HPDE6-E6E7 (cell line): ENCODE measurements at regions not wholly inside any gene's neighbourhood (a gene's known extent, or its start where the extent isn't known, plus 50 kb on each side); places are given as distances from the start of the nearest gene placed in this dataset.
"Not testable (repeated sequence)": the region's sequence is repeated elsewhere in the genome, so short reads cannot be mapped to it uniquely, and the experiment has no call there.

Source experiments
- DNase-seq: peaks from one replicate; pipeline ENCODE4 v3.0.0; 2011; ENCODE audit warnings: missing footprints; ENCODE audit errors: extremely low spot score

- no peak for DNase-seq
These were observed 564.0 kb upstream of the BRINP1 start for GRCh38 chr9:119933191-119933590.

DNA sequence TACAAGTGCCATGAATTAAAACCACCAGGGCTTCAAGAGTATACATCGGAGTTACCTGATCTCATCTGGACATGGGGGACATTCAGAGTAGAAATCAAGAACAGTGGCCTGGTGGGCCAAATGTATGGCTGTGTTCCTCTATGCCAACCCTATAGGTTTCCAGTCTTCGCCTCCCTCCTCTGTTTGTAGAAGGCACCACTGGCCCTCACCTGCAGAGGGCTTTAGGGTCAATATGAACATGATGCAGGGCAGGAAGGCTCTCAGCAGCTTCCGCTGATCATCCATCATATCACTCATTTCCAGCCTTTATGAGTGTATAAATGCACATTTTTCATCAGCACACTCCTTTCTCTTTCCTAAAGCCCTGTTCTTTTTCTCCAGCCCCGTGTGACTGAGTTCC, 555.5 kb upstream of the BRINP1 start:
- DNase-seq: no peak

DNA sequence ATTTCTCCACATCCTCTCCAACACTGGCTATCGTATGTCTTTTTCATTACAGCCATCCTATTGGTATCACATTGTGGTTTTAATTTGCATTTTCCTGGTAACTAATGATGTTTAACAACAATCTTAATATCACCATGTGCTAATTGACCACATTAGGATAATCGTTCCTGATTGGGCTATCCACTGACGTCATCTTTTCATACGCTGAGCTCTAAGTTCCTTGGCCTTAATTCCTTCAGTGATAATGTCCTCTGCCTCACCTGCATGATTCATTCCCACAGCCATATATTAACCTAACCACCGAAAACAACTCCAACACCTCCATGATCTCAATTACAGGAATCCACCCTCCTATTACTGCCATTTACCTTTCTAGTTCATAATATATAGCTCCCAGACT, 547.9 kb upstream of the BRINP1 start:
- no peak for DNase-seq

DNA sequence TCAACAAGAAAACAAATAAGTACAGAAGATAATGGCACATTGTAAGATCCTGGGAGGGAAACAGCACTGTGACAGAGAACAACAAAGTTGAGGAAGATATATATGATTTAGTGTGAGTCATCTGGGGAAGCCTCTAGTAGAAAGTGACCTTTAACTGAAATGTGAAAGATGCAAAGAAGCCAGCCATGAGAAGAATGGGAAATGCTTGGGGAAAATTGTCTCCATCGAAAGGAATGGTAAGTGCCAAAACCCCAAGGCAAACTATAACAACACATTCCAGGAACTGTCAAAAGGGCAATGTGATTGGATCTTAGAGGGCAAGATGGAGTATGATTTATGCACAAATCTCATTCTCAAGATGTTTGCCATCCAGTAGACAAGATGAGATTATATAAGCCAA, 537.8 kb upstream of the BRINP1 start:
- no peak for DNase-seq

DNA sequence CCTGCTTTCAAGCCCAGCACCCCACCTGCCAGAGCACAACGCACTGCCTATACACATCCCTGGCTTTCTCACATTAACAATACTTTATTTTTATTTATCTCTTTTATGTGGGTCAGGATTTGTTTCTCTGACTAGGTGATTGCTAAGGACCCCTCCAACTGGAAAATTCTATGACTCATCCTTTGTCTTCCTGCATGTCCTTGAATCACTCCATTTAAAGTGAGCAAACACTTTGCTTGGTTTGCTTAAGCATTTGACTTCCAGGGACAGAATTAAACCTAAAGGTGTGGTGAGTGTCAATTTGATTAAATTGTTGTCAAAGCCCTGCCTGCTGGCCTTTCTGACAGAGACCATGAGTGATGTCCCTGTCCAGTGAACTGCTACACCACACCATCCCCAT, 536.5 kb upstream of the BRINP1 start:
- no peak for DNase-seq

- DNase-seq: no peak
These were observed 534.6 kb upstream of the BRINP1 start for GRCh38 chr9:119903851-119904250.

- DNase-seq: no peak
These were observed 533.4 kb upstream of the BRINP1 start for GRCh38 chr9:119902611-119903010.

GRCh38 chr9:119898316-119898715, 529.1 kb upstream of the BRINP1 start:
- no peak for DNase-seq

DNA sequence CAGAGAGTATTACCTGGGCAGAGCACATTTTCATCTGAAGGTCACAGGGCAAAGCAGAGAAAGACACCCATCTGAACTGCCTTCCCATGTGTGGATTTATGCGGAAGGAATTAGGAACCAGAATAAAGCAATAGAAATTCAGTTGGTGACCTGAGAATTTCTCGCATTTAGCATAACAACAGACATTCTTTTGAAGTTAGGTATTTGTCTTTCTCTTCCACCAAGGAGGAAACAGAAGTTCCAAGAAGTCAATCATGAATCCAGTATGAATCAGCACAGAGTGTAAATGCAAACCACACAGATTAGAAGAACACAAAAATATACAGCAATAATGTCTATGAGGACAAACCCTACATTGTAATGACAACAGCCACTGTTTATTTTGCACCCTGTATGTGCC, 515.2 kb upstream of the BRINP1 start:
- DNase-seq: no peak

GRCh38 chr9:119881898-119882297, 512.7 kb upstream of the BRINP1 start:
- DNase-seq: no peak

DNA sequence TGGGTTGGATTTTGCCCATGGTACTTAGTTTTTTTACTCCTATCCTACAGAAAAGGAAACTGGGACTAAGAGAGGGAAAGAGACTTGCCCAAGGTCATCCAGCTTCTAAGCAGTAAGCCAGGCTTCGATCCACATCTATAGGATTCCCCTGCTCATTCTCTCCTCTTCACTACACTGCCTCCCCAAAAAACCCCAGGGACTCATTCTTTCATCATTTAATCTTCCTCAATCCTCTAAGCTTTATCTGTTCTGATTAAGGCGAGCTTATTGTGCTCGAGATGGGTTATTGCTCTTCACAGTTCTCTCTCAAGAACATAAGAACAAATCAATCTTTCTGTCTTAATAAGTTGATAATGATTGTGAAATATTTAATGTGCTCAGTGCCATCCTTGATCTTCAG, 511.1 kb upstream of the BRINP1 start:
- no peak for DNase-seq

- DNase-seq: no peak
These were observed 508.1 kb upstream of the BRINP1 start for GRCh38 chr9:119877306-119877705.

DNA sequence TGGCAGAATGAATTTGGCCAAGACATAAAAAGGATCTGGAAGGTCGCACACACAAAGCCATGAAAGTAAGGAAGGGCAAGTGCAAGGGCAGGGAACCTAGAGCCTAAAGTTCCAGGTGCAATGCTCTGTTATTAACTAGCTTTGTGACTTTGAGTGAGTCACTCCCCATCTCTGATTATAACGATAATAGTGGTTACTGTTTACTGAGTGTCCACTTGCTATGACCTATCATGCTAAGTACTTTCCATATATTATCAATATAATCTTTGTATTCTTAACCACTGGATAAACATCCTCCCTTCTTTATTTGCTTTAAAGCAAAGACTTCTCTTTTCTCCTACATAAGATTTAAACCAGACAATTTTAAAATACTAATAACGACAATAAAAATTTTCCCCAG, 504.6 kb upstream of the BRINP1 start:
- no peak for DNase-seq

DNA sequence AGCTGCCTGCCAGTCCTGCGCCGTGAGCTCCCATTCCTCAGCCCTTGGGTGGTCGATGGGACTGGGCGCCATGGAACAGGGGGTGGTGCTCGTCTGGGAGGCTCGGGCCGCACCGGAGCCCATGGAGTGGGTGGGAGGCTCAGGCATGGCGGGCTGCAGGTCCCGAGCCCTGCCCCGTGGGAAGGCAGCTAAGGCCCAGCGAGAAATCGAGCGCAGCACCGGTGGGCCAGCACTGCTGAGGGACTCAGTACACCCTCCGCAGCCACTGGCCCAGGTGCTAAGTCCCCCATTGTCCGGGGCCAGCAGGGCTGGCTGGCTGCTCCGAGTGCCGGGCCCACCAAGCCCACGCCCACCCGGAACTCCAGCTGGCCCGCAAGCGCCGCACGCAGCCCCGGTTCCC, 501.0 kb upstream of the BRINP1 start:
- DNase-seq: not testable (repeated sequence)

DNA sequence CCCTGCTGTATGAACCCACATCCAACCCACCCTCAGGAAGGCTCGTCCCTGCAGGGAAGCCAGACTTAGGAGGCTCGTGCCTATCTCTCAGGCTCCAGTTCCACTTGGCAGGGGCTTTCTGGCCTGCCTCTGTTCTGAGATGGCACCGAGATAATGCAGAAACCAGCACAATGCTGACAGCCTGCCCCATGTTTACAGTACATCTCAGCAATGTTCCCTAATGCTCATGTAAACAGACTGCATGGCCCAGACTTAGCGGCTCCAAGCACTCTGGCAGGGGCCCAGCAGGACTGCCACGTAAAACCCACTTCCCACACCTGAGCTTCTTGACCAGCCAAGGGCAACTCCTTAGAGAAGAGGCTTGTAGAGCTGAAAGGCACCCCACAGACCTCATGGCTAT, 499.5 kb upstream of the BRINP1 start:
- DNase-seq: no peak

DNA sequence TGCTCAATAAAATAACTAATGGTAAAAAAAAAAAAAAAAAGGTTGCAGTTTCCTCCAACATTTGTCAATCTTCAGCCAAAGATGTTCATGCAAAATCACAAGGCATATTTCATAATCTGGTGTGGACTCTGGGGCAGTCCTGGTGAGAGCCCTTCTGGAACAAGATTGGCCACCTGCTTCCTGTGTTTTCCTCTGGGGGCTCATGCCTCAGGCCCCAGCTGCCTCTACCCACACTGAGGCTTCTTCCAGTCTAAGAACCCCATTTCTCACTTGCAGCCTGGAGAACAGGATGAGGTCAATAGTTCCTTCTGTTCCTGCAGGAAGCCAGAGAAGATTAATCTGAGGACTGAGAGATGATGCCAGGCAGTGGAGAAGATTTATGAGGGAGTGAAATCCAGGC, 492.6 kb upstream of the BRINP1 start:
- DNase-seq: no peak

DNA sequence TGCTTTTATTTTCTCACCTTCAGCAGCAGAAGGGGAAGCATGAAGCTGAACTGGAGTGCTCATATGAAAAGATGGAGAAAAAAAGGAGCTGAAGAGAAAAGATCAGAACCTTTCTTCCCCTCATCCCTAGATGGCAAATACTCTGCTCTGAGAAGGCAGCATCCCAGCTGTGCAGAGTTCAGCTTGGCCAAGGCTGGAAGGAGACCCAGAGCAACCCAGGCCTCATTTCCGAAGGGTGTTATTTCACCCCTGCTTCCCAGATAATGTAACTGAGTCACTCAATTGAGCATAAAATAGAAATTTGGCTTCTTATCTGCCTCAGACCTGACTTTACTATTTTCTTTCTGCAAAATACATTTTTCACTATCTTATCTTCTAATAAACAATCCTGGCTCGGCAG, 489.9 kb upstream of the BRINP1 start:
- DNase-seq: no peak

DNA sequence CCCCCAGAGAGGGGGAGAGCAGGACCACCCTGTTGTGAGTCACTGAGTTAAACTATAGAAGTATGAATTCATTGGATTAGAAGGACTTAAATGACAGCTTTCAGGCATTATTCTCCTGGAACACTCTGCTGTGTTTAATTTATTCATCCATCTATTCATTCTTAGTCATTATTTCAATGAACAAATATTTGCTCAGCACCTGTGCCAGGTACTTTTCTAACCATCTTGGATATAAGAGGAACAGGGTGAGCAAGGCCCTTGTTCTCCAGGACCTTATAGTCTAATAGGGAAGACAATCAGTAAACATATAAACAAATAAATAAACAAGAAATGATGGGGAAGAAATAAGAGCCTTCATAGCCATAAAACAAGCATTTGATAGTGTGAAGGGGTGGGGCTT, 483.9 kb upstream of the BRINP1 start:
- DNase-seq: no peak

DNA sequence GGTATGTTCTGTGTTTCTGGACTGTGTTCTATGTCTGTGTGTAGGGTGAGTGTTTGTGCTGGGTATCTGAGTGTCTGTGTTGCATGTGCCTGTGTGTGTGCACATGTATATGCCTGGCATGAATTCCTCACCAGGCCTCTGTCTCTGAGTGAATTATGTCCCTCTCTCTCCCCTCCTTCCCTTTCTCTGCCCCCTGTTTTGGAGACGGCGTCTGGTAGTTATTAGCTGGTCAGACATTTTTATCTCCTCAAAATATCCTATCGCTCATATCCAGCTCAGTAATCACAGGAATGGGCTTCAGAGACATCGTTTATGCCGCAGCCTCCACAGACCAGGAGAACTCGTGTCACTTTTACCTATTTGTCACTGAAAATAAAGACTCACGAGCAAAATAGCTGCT, 483.2 kb upstream of the BRINP1 start:
- no peak for DNase-seq

DNA sequence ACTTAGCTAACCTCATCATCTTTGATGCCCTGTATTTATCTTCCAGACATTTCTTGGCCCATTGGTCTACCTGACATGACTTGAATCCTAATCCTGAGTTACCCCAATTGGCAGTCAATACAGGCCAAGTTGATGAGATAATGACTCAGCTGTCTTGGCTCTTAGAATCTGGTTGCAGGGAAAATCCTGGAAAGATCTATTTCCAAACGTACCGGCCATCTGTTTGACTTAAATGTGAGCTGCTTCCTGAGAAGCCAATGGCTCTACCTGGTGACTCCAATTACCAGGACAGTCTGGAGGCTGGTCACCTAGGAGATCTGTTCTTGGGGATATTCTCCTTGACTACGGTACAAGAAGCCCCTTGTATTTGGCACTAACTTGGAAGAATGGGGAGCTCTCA, 475.2 kb upstream of the BRINP1 start:
- no peak for DNase-seq

- no peak for DNase-seq
These were observed 471.8 kb upstream of the BRINP1 start for GRCh38 chr9:119841016-119841415.

DNA sequence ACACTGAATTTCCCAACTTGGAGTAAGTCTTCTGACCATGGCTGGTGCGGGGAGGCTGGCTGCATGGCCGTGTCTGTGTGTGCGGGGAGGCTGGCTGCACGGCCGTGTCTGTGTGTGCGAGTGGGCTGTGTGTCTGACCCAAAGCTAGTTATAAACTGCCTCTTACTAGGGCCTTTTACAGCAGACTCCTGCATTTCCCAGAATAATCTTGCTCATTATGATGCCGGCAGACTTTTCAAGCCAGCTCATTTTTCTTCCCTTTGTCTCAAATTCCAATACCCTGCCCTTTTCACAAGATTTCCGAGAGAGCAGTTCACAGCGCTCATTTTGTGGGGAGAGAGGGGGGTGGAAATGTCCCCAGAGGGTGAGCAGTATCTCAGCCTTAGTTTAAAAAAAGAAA, 470.7 kb upstream of the BRINP1 start:
- DNase-seq: no peak

DNA sequence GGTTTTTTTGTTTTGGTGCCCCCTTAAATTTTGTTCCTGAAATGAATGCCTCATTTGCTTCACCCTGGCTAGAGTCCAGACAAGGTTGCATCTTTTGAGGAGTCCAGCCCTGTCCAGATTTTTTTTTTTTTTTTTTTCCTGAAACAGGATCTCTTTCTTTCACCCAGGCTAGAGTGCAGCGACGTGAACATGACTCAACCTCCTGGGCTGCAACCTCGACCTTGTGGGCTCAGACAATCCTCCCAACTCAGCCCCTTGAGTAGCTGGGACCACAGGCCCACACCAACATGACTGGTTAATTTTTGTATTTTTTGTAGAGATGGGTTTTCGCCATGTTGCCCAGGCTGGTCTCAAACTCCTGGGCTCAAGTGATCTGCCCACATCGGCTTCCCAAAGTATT, 469.0 kb upstream of the BRINP1 start:
- no peak for DNase-seq

DNA sequence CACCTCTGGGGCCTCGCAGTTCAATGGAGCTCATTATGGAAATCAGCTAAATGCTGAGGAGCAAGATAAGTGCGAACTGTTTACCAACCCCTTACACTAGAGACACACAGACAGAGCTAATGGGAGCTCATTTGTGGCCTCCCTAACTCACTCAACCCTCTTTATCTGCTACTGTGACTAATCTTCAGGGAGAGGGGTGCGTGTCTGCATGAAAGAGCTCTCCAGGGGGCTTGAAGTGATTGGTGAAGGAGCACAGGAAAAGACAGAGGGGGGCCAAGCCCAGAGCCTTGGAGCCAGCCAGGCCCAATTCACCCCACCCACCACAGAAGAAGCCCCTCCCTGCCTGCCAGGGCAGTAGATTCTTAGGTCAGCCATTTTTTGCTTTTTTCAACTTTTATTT, 466.8 kb upstream of the BRINP1 start:
- DNase-seq: no peak

GRCh38 chr9:119834064-119834620, 464.9 kb upstream of the BRINP1 start:
- no peak for DNase-seq
